ENCODE measurements at regions not wholly inside any gene's neighbourhood (a gene's known extent, or its start where the extent isn't known, plus 50 kb on each side); places are given as distances from the start of the nearest gene placed in this dataset.
"Not testable (repeated sequence)": the region's sequence is repeated elsewhere in the genome, so short reads cannot be mapped to it uniquely, and the experiment has no call there.

- no peak for DNase-seq
These were observed 140.6 kb upstream of the TMEM168 start for GRCh38 chr7:112930787-112931186.

GRCh38 chr7:112929421-112929820 lies 139.2 kb upstream of the TMEM168 start:
- no peak for DNase-seq

- no peak for DNase-seq
These were observed 135.8 kb upstream of the TMEM168 start for GRCh38 chr7:112926018-112926417.

- not testable (repeated sequence) for DNase-seq
These were observed 132.4 kb upstream of the TMEM168 start for GRCh38 chr7:112922546-112922945.

GRCh38 chr7:112916431-112916830 lies 126.2 kb upstream of the TMEM168 start:
- DNase-seq, result not testable (repeated sequence)

GRCh38 chr7:112908086-112908485 lies 117.9 kb upstream of the TMEM168 start:
- DNase-seq, result no peak

- no peak for DNase-seq
These were observed 117.5 kb upstream of the TMEM168 start for GRCh38 chr7:112907658-112908057.

- no peak for DNase-seq
These were observed 115.8 kb upstream of the TMEM168 start for GRCh38 chr7:112905950-112906349.

GRCh38 chr7:112905413-112905812 lies 115.2 kb upstream of the TMEM168 start:
- no peak for DNase-seq

- peak; percentile 59 for DNase-seq
These were observed 108.5 kb upstream of the TMEM168 start for GRCh38 chr7:112898432-112899290.

GRCh38 chr7:112897839-112898431 lies 107.7 kb upstream of the TMEM168 start:
- no peak for DNase-seq

- DNase-seq, result no peak
These were observed 105.9 kb upstream of the TMEM168 start for GRCh38 chr7:112896026-112896601.

GRCh38 chr7:112892263-112892662 lies 102.1 kb upstream of the TMEM168 start:
- DNase-seq, result no peak

- no peak for DNase-seq
These were observed 101.5 kb upstream of the TMEM168 start for GRCh38 chr7:112891698-112892097.

- no peak for DNase-seq
These were observed 99.7 kb upstream of the TMEM168 start for GRCh38 chr7:112889834-112890438.

GRCh38 chr7:112889268-112889667 lies 99.1 kb upstream of the TMEM168 start:
- DNase-seq, result no peak

- DNase-seq, result no peak
These were observed 98.6 kb upstream of the TMEM168 start for GRCh38 chr7:112888781-112889180.

GRCh38 chr7:112887976-112888375 lies 97.8 kb upstream of the TMEM168 start:
- DNase-seq, result no peak

GRCh38 chr7:112887337-112887736 lies 97.1 kb upstream of the TMEM168 start:
- no peak for DNase-seq

- no peak for DNase-seq
These were observed 96.0 kb upstream of the TMEM168 start for GRCh38 chr7:112886208-112886607.

- no peak for DNase-seq
These were observed 92.8 kb upstream of the TMEM168 start for GRCh38 chr7:112882991-112883390.

- no peak for DNase-seq
These were observed 92.3 kb upstream of the TMEM168 start for GRCh38 chr7:112882511-112882910.

GRCh38 chr7:112882022-112882421 lies 91.8 kb upstream of the TMEM168 start:
- no peak for DNase-seq
